ENCODE measurements at regions not wholly inside any gene's neighbourhood (a gene's known extent, or its start where the extent isn't known, plus 50 kb on each side); places are given as distances from the start of the nearest gene placed in this dataset.

- TF ChIP-seq CTCF (IDR thresholded peaks at IDR 0.05): no peak
- TF ChIP-seq POLR2A (IDR thresholded peaks at IDR 0.05): no peak
These were observed 1680.8 kb downstream of the EFNB2 start for GRCh38 chr13:104854698-104855097.
